ENCODE measurements at regions not wholly inside any gene's neighbourhood (a gene's known extent, or its start where the extent isn't known, plus 50 kb on each side); places are given as distances from the start of the nearest gene placed in this dataset.
"Not testable (repeated sequence)": the region's sequence is repeated elsewhere in the genome, so short reads cannot be mapped to it uniquely, and the experiment has no call there.

DNA sequence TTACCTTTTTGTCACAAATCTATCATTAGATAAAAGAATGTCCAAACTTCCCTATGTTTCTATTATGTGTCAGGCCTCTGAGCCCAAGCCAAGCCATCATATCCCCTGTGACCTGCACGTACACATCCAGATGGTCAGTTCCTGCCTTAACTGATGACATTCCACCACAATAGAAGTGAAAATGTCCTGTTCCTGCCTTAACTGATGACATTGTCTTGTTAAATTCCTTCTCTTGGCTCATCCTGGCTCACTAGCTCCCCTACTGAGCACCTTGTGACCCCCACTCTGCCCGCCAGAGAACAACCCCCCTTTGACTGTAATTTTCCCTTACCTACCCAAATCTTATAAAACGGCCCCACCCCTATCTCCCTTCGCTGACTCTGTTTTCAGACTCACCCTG, 249.5 kb downstream of the ZNF608 start:
- TF ChIP-seq, protein P1, sequence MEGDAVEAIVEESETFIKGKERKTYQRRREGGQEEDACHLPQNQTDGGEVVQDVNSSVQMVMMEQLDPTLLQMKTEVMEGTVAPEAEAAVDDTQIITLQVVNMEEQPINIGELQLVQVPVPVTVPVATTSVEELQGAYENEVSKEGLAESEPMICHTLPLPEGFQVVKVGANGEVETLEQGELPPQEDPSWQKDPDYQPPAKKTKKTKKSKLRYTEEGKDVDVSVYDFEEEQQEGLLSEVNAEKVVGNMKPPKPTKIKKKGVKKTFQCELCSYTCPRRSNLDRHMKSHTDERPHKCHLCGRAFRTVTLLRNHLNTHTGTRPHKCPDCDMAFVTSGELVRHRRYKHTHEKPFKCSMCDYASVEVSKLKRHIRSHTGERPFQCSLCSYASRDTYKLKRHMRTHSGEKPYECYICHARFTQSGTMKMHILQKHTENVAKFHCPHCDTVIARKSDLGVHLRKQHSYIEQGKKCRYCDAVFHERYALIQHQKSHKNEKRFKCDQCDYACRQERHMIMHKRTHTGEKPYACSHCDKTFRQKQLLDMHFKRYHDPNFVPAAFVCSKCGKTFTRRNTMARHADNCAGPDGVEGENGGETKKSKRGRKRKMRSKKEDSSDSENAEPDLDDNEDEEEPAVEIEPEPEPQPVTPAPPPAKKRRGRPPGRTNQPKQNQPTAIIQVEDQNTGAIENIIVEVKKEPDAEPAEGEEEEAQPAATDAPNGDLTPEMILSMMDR (IDR thresholded peaks at IDR 0.05) = not testable (repeated sequence)
- not testable (repeated sequence) for TF ChIP-seq POLR2A (IDR thresholded peaks at IDR 0.05)

Measured in thyroid gland (tissue), 4 donors.